GM10266 (cell line): ENCODE measurements at regions not wholly inside any gene's neighbourhood (a gene's known extent, or its start where the extent isn't known, plus 50 kb on each side); places are given as distances from the start of the nearest gene placed in this dataset.
"Not testable (repeated sequence)": the region's sequence is repeated elsewhere in the genome, so short reads cannot be mapped to it uniquely, and the experiment has no call there.

ENCODE experiments used
- DNase-seq: peaks from one replicate; pipeline ENCODE4 v3.0.0; 2012; ENCODE audit errors: extremely low spot score
- CTCF ChIP-seq: IDR thresholded peaks from 2 replicates; pipeline ENCODE4 v1.5.1; 2012; ENCODE audit warnings: mild to moderate bottlenecking, low read depth; ENCODE audit not compliant: control insufficient read depth, insufficient read depth; ENCODE audit errors: missing control alignments

- no peak for DNase-seq
- TF ChIP-seq CTCF = no peak
These were observed 585.3 kb upstream of the TLE4 start for GRCh38 chr9:78986446-78986845.

GRCh38 chr9:78989031-78989658 lies 582.6 kb upstream of the TLE4 start:
- TF ChIP-seq CTCF = no peak
- DNase-seq = no peak

- no peak for TF ChIP-seq CTCF
These were observed 577.3 kb upstream of the TLE4 start for GRCh38 chr9:78994471-78994870.

GRCh38 chr9:78994974-78995373 lies 576.8 kb upstream of the TLE4 start:
- DNase-seq = not testable (repeated sequence)

More at GRCh38 chr9:78994471-78994870, 577.3 kb upstream of the TLE4 start:
- no peak for DNase-seq

GRCh38 chr9:78997296-78997695 lies 574.5 kb upstream of the TLE4 start:
- TF ChIP-seq CTCF = no peak
- DNase-seq = no peak

- no peak for DNase-seq
- no peak for TF ChIP-seq CTCF
These were observed 571.3 kb upstream of the TLE4 start for GRCh38 chr9:79000230-79001002.

- no peak for TF ChIP-seq CTCF
- DNase-seq = no peak
These were observed 570.8 kb upstream of the TLE4 start for GRCh38 chr9:79001012-79001411.
